PC-3 (cell line): ENCODE measurements at regions not wholly inside any gene's neighbourhood (a gene's known extent, or its start where the extent isn't known, plus 50 kb on each side); places are given as distances from the start of the nearest gene placed in this dataset.

Experiments used
- EZH2 ChIP-seq: fragments of 300-600 bp; sonication (generic); IDR thresholded peaks from one replicate; pipeline ENCODE4 v1.6.1; 2017; ENCODE audit warnings: antibody characterized with exemption, mild to moderate bottlenecking, low read length; ENCODE audit not compliant: unreplicated experiment
- EZH2phosphoT487 ChIP-seq: fragments of 300-600 bp; sonication (generic); IDR thresholded peaks from 2 replicates; pipeline ENCODE4 v1.6.1; 2018; ENCODE audit warnings: mild to moderate bottlenecking, antibody characterized with exemption, low read length, borderline replicate concordance
- TF ChIP-seq, protein P1 (sequence below): fragments of 300-600 bp; sonication (generic); conservative IDR thresholded peaks from 2 replicates; pipeline ENCODE4 v1.5.1; 2017; ENCODE audit warnings: antibody characterized with exemption, low read depth, mild to moderate bottlenecking, low read length

GRCh38 chr3:147977001-147977400 lies 567.8 kb downstream of the ZIC1 start:
- TF ChIP-seq, protein P1, sequence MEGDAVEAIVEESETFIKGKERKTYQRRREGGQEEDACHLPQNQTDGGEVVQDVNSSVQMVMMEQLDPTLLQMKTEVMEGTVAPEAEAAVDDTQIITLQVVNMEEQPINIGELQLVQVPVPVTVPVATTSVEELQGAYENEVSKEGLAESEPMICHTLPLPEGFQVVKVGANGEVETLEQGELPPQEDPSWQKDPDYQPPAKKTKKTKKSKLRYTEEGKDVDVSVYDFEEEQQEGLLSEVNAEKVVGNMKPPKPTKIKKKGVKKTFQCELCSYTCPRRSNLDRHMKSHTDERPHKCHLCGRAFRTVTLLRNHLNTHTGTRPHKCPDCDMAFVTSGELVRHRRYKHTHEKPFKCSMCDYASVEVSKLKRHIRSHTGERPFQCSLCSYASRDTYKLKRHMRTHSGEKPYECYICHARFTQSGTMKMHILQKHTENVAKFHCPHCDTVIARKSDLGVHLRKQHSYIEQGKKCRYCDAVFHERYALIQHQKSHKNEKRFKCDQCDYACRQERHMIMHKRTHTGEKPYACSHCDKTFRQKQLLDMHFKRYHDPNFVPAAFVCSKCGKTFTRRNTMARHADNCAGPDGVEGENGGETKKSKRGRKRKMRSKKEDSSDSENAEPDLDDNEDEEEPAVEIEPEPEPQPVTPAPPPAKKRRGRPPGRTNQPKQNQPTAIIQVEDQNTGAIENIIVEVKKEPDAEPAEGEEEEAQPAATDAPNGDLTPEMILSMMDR: no peak
- TF ChIP-seq EZH2phosphoT487 (no peak), EZH2 (no peak)
